Activated CD8-positive, alpha-beta T cell treated with anti-CD3 and anti-CD28 coated beads for 36 hours (primary cell): ENCODE measurements at regions not wholly inside any gene's neighbourhood (a gene's known extent, or its start where the extent isn't known, plus 50 kb on each side); places are given as distances from the start of the nearest gene placed in this dataset.

Source experiments
- ATAC-seq: fragments of 200-7000 bp; cut with Tn5 transposase; one replicate; pipeline ENCODE4 v1.10.0; 2021; ENCODE audit warnings: mild to moderate bottlenecking, moderate library complexity
- CTCF ChIA-PET: fragments of 350-600 bp; sonication (Branson Sonifier 250); formaldehyde crosslinking; loops from one replicate; lab custom pipeline; 2021; ENCODE audit warnings: antibody characterized with exemption; lab: Charles Lee
- POLR2A ChIA-PET: fragments of 350-600 bp; sonication (Branson Sonifier 250); formaldehyde crosslinking; loops from one replicate; lab custom pipeline; 2021; ENCODE audit warnings: antibody characterized with exemption; lab: Charles Lee
- DNase-seq: peaks from one replicate; pipeline ENCODE4 v3.0.0-alpha.2; 2020
- H3K27ac Mint-ChIP-seq: one replicate; pipeline ENCODE4 v1.8.0; 2021; ENCODE audit warnings: mild to moderate bottlenecking, mixed read lengths
- H3K27me3 Mint-ChIP-seq: one replicate; pipeline ENCODE4 v1.8.0; 2021; ENCODE audit warnings: mixed read lengths
- H3K36me3 Mint-ChIP-seq: one replicate; pipeline ENCODE4 v1.8.0; 2021; ENCODE audit warnings: low read depth, mixed read lengths
- H3K4me1 Mint-ChIP-seq: one replicate; pipeline ENCODE4 v1.8.0; 2021; ENCODE audit warnings: low read depth, mixed read lengths
- H3K4me3 Mint-ChIP-seq: one replicate; pipeline ENCODE4 v1.8.0; 2021; ENCODE audit warnings: mild to moderate bottlenecking, moderate library complexity, mixed read lengths
- H3K9me3 Mint-ChIP-seq: one replicate; pipeline ENCODE4 v1.8.0; 2021; ENCODE audit warnings: mixed read lengths
- CTCF ChIP-seq: fragments of 200-600 bp; IDR thresholded peaks from one replicate; pipeline ENCODE4 v1.8.0; 2022; ENCODE audit warnings: antibody characterized with exemption, mild to moderate bottlenecking
- intact Hi-C: fragments of 100-400 bp; cut with micrococcal nuclease; formaldehyde crosslinking; loops from one replicate; pipeline ENCODE4 v1.10.0; 2022

GRCh38 chr17:77546772-77547241, 406.0 kb downstream of the SEC14L1 start:
- POLR2A ChIA-PET, result no interaction called here
- CTCF ChIA-PET, result no interaction called here
- H3K27ac Mint-ChIP-seq, result no peak overlapping the region
- DNase-seq, result no peak
- ATAC-seq, result no peak
- H3K36me3 Mint-ChIP-seq, result no peaks in the 10 kb centered on the region
- H3K27me3 Mint-ChIP-seq, result no peaks in the 10 kb centered on the region
- no peaks in the 10 kb centered on the region for H3K9me3 Mint-ChIP-seq
- intact Hi-C loops, result loop anchor here (10.0 kb wide), 2 partner anchors 218 to 468 kb away; no protein-coding TSS in a partner anchor
- H3K4me1 Mint-ChIP-seq, result no peaks in the 10 kb centered on the region
- TF ChIP-seq CTCF, result no peak
- H3K4me3 Mint-ChIP-seq, result no peak overlapping the region

- Mint-ChIP-seq H3K36me3 (no peaks in the 10 kb centered on the region), H3K9me3 (no peaks in the 10 kb centered on the region), H3K4me3 (no peak overlapping the region), H3K4me1 (no peaks in the 10 kb centered on the region), H3K27ac (no peak overlapping the region), H3K27me3 (no peaks in the 10 kb centered on the region)
- ChIA-PET POLR2A (no interaction called here), CTCF (no interaction called here)
- intact Hi-C loops, result loop anchor here (10.0 kb wide), 2 partner anchors 216 to 466 kb away; no protein-coding TSS in a partner anchor
- TF ChIP-seq CTCF, result no peak
- no peak for ATAC-seq
- no peak for DNase-seq
These were observed 408.2 kb downstream of the SEC14L1 start for GRCh38 chr17:77548967-77549366.

- no peak overlapping the region for H3K27ac Mint-ChIP-seq
- DNase-seq (no peak), ATAC-seq (no peak)
- H3K4me3 Mint-ChIP-seq, result no peak overlapping the region
- H3K4me1 Mint-ChIP-seq, result no peaks in the 10 kb centered on the region
- H3K27me3 Mint-ChIP-seq, result no peaks in the 10 kb centered on the region
- ChIA-PET CTCF (no interaction called here), POLR2A (no interaction called here)
- H3K9me3 Mint-ChIP-seq, result no peaks in the 10 kb centered on the region
- TF ChIP-seq CTCF, result no peak
- H3K36me3 Mint-ChIP-seq, result no peaks in the 10 kb centered on the region
- intact Hi-C loops, result loop anchor here (10.0 kb wide), 2 partner anchors 215 to 465 kb away; no protein-coding TSS in a partner anchor
These were observed 408.7 kb upstream of the TNRC6C start for GRCh38 chr17:77549726-77550366.

DNA sequence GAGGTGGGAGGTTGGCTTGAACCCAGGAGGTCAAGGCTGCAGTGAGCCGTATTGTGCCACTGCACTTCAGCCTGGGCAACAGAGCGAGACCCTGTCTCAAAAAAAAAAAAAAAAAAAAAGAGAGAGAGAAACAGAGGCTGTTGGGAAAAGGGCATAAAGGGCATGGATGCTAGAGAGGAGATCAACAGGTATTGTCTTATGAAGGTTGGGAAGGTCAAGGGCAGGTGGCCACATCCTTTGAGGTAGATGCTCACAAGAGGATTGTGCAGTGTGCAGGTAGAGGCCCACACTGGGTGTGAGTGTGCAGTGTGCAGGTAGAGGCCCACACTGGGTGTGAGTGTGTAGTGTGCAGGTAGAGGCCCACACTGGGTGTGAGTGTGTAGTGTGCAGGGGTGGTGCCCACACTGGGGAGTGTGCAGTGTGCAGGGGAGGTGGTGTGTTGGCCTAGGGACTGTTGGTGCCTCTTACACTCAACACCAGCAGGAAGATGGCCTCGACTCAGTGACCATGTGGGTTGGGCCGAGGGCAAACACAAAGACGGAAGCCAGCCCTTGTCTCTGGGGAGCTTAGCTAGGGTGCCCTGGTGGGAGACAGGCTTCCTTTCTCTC, 404.9 kb upstream of the TNRC6C start:
- CTCF ChIA-PET, result interaction anchor here (3.6 kb wide), 1 partner anchor 11 kb away, joined by 12 read pairs; no protein-coding TSS in a partner anchor

More for the DNA sequence above, 404.9 kb upstream of the TNRC6C start:
- POLR2A ChIA-PET, result no interaction called here
- no peak overlapping the region for H3K27ac Mint-ChIP-seq
- intact Hi-C loops, result no loop called here
- ATAC-seq (no peak), DNase-seq (no peak)
- no peak overlapping the region for H3K4me3 Mint-ChIP-seq
- no peaks in the 10 kb centered on the region for H3K9me3 Mint-ChIP-seq
- TF ChIP-seq CTCF, result no peak
- no peaks in the 10 kb centered on the region for H3K4me1 Mint-ChIP-seq
- no peaks in the 10 kb centered on the region for H3K36me3 Mint-ChIP-seq
- no peaks in the 10 kb centered on the region for H3K27me3 Mint-ChIP-seq
